SK-N-SH (cell line): ENCODE measurements at regions not wholly inside any gene's neighbourhood (a gene's known extent, or its start where the extent isn't known, plus 50 kb on each side); places are given as distances from the start of the nearest gene placed in this dataset.

Experiments
- CTCF ChIA-PET: fragments of 300-600, 350-600 bp; formaldehyde crosslinking; extraction: SDS; loops from one replicate; lab custom pipeline; 2021; lab: Yijun Ruan, JAX
- POLR2A ChIA-PET: fragments of 350-600 bp; sonication (Branson Sonifier 250); formaldehyde crosslinking; extraction: SDS; loops from one replicate; lab custom pipeline; 2020; ENCODE audit warnings: antibody characterized with exemption, inconsistent platforms; lab: Yijun Ruan, JAX
- DNase-seq: peaks from one replicate; pipeline ENCODE4 v3.0.0; 2012
- H2AFZ ChIP-seq: fragments of 200-600 bp; sonication (generic); 2 replicates; pipeline ENCODE4 v1.8.1; 2016; ENCODE audit warnings: antibody characterized with exemption, mild to moderate bottlenecking, low read depth
- H3F3A ChIP-seq: fragments of 200-600 bp; sonication (generic); replicated peaks from 2 replicates; pipeline ENCODE3; 2016; ENCODE audit warnings: antibody characterized with exemption, mild to moderate bottlenecking; ENCODE audit not compliant: insufficient read depth
- H3K27ac ChIP-seq, 2 experiments: fragments of 200-500 bp in 1 of 2; fragments of 200-600 bp in 1 of 2; sonication (Bioruptor generic) in 1 of 2; sonication (generic), shearing (Covaris generic) in 1 of 2; 2 replicates each; pipeline versions ENCODE4 v1.5.1 to v1.6.1; 2014 to 2016; ENCODE audit warnings: low read depth in 2 of 2, inconsistent platforms in 1 of 2, low read length in 1 of 2, mild to moderate bottlenecking in 1 of 2, mixed read lengths in 1 of 2
- H3K27me3 ChIP-seq: fragments of 200-600 bp; sonication (generic), shearing (Covaris generic); 2 replicates; pipeline ENCODE4 v1.6.1; 2016; ENCODE audit warnings: mixed run types; ENCODE audit not compliant: insufficient read depth
- H3K36me3 ChIP-seq, 2 experiments: fragments of 200-500 bp in 1 of 2; fragments of 200-600 bp in 1 of 2; sonication (Bioruptor generic) in 1 of 2; sonication (generic) in 1 of 2; replicated peaks in 1 of 2; 2 replicates each; pipeline versions ENCODE3 to v1.5.1; 2014 to 2016; ENCODE audit warnings: low read length in 1 of 2, mild to moderate bottlenecking in 1 of 2; ENCODE audit not compliant: insufficient read depth in 2 of 2, control insufficient read depth in 1 of 2
- H3K4me1 ChIP-seq, 2 experiments: fragments of 200-500 bp in 1 of 2; fragments of 200-600 bp in 1 of 2; sonication (Bioruptor generic) in 1 of 2; sonication (generic), shearing (Covaris generic) in 1 of 2; 2 replicates each; pipeline versions ENCODE4 v1.5.1 to v1.6.1; 2014 to 2016; ENCODE audit warnings: low read depth in 1 of 2, low read length in 1 of 2, mixed run types in 1 of 2; ENCODE audit not compliant: insufficient read depth in 2 of 2, control insufficient read depth in 1 of 2
- H3K4me2 ChIP-seq: fragments of 200-600 bp; sonication (generic), shearing (Covaris generic); 2 replicates; pipeline ENCODE4 v1.6.1; 2017; ENCODE audit warnings: mixed run types
- H3K4me3 ChIP-seq, 2 experiments: fragments of 200-500 bp in 1 of 2; fragments of 200-600 bp in 1 of 2; sonication (Bioruptor generic) in 1 of 2; sonication (generic), shearing (Covaris generic) in 1 of 2; 2 replicates each; pipeline versions ENCODE4 v1.5.1 to v1.8.1; 2014 to 2016; ENCODE audit warnings: low read depth in 2 of 2, inconsistent platforms in 1 of 2, low read length in 1 of 2, mild to moderate bottlenecking in 1 of 2, mixed read lengths in 1 of 2, moderate library complexity in 1 of 2
- H3K79me2 ChIP-seq: fragments of 200-600 bp; sonication (generic); 2 replicates; pipeline ENCODE4 v1.8.1; 2017; ENCODE audit warnings: mild to moderate bottlenecking; ENCODE audit not compliant: insufficient read depth
- H3K9ac ChIP-seq: fragments of 200-600 bp; sonication (generic); 2 replicates; pipeline ENCODE4 v1.6.1; 2017; ENCODE audit warnings: mixed run types
- H3K9me2 ChIP-seq: fragments of 200-600 bp; sonication (generic); 2 replicates; pipeline ENCODE4 v1.6.1; 2017; ENCODE audit warnings: mixed run types
- H3K9me3 ChIP-seq: fragments of 200-600 bp; sonication (generic); 2 replicates; pipeline ENCODE4 v1.6.1; 2017; ENCODE audit warnings: mixed run types, mild to moderate bottlenecking, moderate library complexity
- H4K20me1 ChIP-seq: fragments of 200-600 bp; sonication (generic); 2 replicates; pipeline ENCODE4 v1.6.1; 2017; ENCODE audit warnings: mild to moderate bottlenecking, mixed run types; ENCODE audit not compliant: insufficient read depth
- EP300 ChIP-seq, 2 experiments: IDR thresholded peaks; 2 replicates each; pipeline versions ENCODE4 v1.4.0 to v1.6.1; 2012; ENCODE audit warnings: borderline replicate concordance in 1 of 2, low read depth in 1 of 2, low read length in 1 of 2
- FOXJ3 ChIP-seq: sonication (generic); formaldehyde crosslinking; IDR thresholded peaks from 2 replicates; pipeline ENCODE4 v1.5.1; 2020; ENCODE audit warnings: mild to moderate bottlenecking, missing genetic modification reagents
- GATA2 ChIP-seq: sonication (generic); formaldehyde crosslinking; IDR thresholded peaks from 2 replicates; pipeline ENCODE4 v1.5.0; 2020; ENCODE audit warnings: mild to moderate bottlenecking, missing genetic modification reagents
- JUND ChIP-seq: IDR thresholded peaks from 2 replicates; pipeline ENCODE4 v1.4.0; 2012
- MAX ChIP-seq: IDR thresholded peaks from 2 replicates; pipeline ENCODE4 v1.4.0; 2012; ENCODE audit warnings: low read depth
- NRF1 ChIP-seq: IDR thresholded peaks from 2 replicates; pipeline ENCODE4 v1.6.1; 2012; ENCODE audit warnings: low read depth, mild to moderate bottlenecking, low read length
- PBX3 ChIP-seq: IDR thresholded peaks from 2 replicates; pipeline ENCODE4; 2012
- RAD21 ChIP-seq: IDR thresholded peaks from 2 replicates; pipeline ENCODE4 v1.6.1; 2012; ENCODE audit warnings: mild to moderate bottlenecking, low read length
- RCOR1 ChIP-seq: fragments of 150-350 bp; IDR thresholded peaks from 2 replicates; pipeline ENCODE4 v1.6.1; 2017; ENCODE audit warnings: antibody characterized with exemption, low read length
- RFX5 ChIP-seq: IDR thresholded peaks from 2 replicates; pipeline ENCODE4 v1.6.1; 2012; ENCODE audit warnings: mild to moderate bottlenecking, improper control_type of control experiment, low read length
- RXRA ChIP-seq: IDR thresholded peaks from 2 replicates; pipeline ENCODE4 v1.4.0; 2012; ENCODE audit warnings: low read depth, mild to moderate bottlenecking, borderline replicate concordance
- SIN3A ChIP-seq: IDR thresholded peaks from 2 replicates; pipeline ENCODE4 v1.6.1; 2012; ENCODE audit warnings: low read depth, mild to moderate bottlenecking, low read length, moderate library complexity, borderline replicate concordance
- SMC3 ChIP-seq: IDR thresholded peaks from 2 replicates; pipeline ENCODE4 v1.6.1; 2012; ENCODE audit warnings: low read depth, low read length, improper control_type of control experiment
- TCF12 ChIP-seq: IDR thresholded peaks from 2 replicates; pipeline ENCODE4 v1.4.0; 2012
- TEAD4 ChIP-seq: IDR thresholded peaks from 2 replicates; pipeline ENCODE4 v1.4.0; 2012; ENCODE audit warnings: mild to moderate bottlenecking, borderline replicate concordance; ENCODE audit not compliant: insufficient read depth
- YY1 ChIP-seq: IDR thresholded peaks from 2 replicates; pipeline ENCODE4 v1.4.0; 2012; ENCODE audit warnings: low read depth, mild to moderate bottlenecking
- ZBTB33 ChIP-seq: IDR thresholded peaks from 2 replicates; pipeline ENCODE4 v1.4.0; 2012; ENCODE audit warnings: low read depth, borderline replicate concordance
- WGBS: methylation state at CpG from one replicate; pipeline ENCODE4 v1.1.6; 2017; ENCODE audit warnings: low lambda C conversion rate; 5-methylcytosine and 5-hydroxymethylcytosine counted together
- TF ChIP-seq, protein P1 (sequence below): fragments of 200-600 bp; sonication (generic); IDR thresholded peaks from 2 replicates; pipeline ENCODE4 v1.6.1; 2017; ENCODE audit warnings: antibody characterized with exemption, mild to moderate bottlenecking, moderate library complexity
- TF ChIP-seq, protein P2 (sequence below): fragments of 150-350 bp; IDR thresholded peaks from 2 replicates; pipeline ENCODE4 v1.6.1; 2017; ENCODE audit warnings: antibody characterized with exemption, low read length, low read depth, borderline replicate concordance

DNA sequence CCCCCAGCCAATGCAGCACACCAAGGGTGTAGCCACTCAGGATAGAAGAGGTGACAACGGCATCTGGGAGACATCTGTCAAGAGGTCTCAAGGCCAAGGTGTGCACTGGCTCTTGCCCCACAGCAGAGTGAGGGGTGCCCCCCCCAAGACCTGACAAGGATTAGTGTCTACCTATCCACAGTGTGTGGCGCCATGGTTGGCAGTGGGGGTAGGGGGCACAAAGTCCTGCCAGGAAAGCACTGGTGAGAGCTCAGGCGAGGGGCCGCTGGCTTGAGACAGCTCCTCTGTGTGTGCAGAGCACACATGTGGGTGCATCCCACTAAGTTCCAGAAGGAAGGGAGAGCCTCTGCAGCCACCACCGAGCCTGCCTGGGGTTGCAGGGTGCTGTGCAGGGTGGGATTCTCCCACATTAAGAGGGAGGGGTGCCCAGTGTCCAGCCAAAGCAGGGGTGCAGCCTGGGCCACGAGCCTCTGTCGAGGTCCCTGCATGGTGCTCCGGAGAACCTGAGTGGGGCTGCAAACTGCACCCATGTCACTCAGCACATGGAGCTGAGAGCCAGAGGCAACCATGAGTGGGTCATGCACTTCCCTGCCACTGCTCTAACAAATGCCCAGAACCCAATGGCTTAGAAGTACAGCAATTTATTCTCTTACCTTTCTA, 311.2 kb upstream of the HDAC4 start (continued):
- TF ChIP-seq, protein P1, sequence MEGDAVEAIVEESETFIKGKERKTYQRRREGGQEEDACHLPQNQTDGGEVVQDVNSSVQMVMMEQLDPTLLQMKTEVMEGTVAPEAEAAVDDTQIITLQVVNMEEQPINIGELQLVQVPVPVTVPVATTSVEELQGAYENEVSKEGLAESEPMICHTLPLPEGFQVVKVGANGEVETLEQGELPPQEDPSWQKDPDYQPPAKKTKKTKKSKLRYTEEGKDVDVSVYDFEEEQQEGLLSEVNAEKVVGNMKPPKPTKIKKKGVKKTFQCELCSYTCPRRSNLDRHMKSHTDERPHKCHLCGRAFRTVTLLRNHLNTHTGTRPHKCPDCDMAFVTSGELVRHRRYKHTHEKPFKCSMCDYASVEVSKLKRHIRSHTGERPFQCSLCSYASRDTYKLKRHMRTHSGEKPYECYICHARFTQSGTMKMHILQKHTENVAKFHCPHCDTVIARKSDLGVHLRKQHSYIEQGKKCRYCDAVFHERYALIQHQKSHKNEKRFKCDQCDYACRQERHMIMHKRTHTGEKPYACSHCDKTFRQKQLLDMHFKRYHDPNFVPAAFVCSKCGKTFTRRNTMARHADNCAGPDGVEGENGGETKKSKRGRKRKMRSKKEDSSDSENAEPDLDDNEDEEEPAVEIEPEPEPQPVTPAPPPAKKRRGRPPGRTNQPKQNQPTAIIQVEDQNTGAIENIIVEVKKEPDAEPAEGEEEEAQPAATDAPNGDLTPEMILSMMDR: no peak
- no peak for TF ChIP-seq RFX5
- TF ChIP-seq TCF12: no peak
- TF ChIP-seq, protein P2, sequence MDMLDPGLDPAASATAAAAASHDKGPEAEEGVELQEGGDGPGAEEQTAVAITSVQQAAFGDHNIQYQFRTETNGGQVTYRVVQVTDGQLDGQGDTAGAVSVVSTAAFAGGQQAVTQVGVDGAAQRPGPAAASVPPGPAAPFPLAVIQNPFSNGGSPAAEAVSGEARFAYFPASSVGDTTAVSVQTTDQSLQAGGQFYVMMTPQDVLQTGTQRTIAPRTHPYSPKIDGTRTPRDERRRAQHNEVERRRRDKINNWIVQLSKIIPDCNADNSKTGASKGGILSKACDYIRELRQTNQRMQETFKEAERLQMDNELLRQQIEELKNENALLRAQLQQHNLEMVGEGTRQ: no peak
- TF ChIP-seq RAD21: no peak
- no peak for TF ChIP-seq JUND
- no peak for TF ChIP-seq EP300 (IDR thresholded peaks at IDR 0.05; ENCODE audit: borderline replicate concordance in 1 of 2, low read depth in 1 of 2, low read length in 1 of 2)
- no peak for TF ChIP-seq GATA2 (CRISPR knock-in tag)
- TF ChIP-seq RCOR1: no peak
- TF ChIP-seq PBX3: no peak

DNA sequence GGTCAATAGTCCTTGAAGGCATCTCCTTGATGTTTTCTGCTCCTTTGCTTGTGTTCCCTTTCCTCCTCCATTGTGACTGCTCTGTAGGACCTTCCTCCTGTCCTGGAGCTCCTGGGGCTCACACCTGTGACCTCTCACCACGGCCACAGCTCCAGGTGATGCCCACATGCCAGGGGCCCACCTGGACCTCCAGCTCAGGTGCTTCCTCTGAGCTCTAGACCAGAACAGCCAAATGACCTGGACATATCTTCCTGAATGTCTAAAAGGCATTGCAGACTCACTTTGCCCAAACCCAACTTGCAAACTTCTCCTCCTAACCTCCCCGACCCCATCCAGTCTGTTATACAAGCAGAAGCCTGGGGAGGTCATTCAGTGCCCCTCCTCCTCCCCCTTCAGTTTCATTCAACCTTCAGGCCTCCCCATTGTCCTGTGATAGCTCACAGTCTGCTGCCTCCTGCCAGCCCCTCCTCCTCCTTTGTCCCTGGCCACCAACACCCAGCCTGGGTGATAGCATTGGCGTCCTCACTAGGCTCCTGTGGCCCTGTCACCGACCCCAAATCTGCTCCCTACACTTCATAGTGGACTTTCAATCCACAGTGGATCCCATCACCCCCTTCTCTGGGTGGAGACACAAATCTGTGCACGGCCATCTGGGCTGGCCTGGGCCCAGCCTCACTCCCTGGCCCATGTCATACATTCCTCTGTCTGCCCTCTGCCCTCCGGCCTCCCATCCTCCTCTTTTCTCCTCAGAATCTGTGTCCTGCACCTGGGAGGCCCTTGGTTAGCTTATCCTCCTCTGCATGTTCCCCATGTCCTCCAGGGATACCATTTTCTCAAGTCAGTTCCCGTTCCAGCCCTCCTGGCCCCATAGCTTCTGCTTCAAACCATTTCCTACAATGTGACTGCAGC, 310.4 kb upstream of the HDAC4 start:
- peaks cover 0 to 13% of the 10 kb centered on the region in 2 experiments; a peak in 1 of 4 replicates for H3K4me1 ChIP-seq
- H4K20me1 ChIP-seq: no peaks in the 10 kb centered on the region
- WGBS: 3% methylated on average over 7 of the region's 7 CpGs
- DNase-seq: no peak
- H3K4me3 ChIP-seq: no peak overlapping the region
- ChIA-PET POLR2A (no interaction called here), CTCF (no interaction called here)
- H3K36me3 ChIP-seq: no peaks in the 10 kb centered on the region
- no peak for TF ChIP-seq RAD21
- no peak for TF ChIP-seq NRF1
- no peak for TF ChIP-seq SMC3
- TF ChIP-seq SIN3A: no peak
- no peak for TF ChIP-seq ZBTB33
- TF ChIP-seq TEAD4: no peak
- TF ChIP-seq YY1: no peak
- no peak for TF ChIP-seq MAX
- TF ChIP-seq RXRA: no peak
- TF ChIP-seq RCOR1: no peak
- TF ChIP-seq FOXJ3 (CRISPR knock-in tag): no peak
- TF ChIP-seq, all 33 proteins: peak for 0
- Histone ChIP-seq H3K79me2 (no peaks in the 10 kb centered on the region), H3K27ac (no peak overlapping the region), H3F3A (no peaks in the 10 kb centered on the region), H2AFZ (no peak overlapping the region), H3K9me3 (peaks cover 4% of the 10 kb centered on the region; the same call in 1 of the 2 replicates), H3K4me2 (no peak overlapping the region), H3K27me3 (no peaks in the 10 kb centered on the region), H3K9ac (no peak overlapping the region), H3K9me2 (no peaks in the 10 kb centered on the region)
